ENCODE measurements at regions not wholly inside any gene's neighbourhood (a gene's known extent, or its start where the extent isn't known, plus 50 kb on each side); places are given as distances from the start of the nearest gene placed in this dataset.

DNA sequence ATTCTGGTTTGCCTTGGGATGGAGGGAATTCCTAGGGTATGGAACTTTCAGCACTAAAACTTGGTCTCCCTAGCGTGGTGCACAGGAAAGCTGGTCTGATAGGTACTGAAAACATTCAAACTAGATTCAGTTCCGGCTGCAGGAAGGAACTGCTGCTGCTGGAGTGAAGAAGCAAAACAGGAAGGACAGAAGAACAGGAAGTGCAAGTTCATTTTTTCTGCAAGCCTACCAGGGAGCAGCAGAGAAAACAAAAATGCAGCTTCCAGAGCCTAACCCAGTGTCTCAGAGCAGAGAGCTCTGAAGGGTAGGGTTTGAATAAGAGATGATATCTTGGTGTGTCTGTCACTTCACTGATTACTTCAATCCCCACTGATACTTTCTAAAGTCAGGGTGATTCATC lies 165.2 kb downstream of the VRK1 start:
- Histone ChIP-seq H3K27me3 (ENCODE audit: insufficient read depth, low read length) (no peaks in the 10 kb centered on the region), H3K4me3 (ENCODE audit: low read length) (no peak overlapping the region), H3K9me3 (ENCODE audit: low read depth, low read length) (no peaks in the 10 kb centered on the region), H3K4me1 (ENCODE audit: insufficient read depth, low read length) (peaks cover 39% of the 10 kb centered on the region)

DNA sequence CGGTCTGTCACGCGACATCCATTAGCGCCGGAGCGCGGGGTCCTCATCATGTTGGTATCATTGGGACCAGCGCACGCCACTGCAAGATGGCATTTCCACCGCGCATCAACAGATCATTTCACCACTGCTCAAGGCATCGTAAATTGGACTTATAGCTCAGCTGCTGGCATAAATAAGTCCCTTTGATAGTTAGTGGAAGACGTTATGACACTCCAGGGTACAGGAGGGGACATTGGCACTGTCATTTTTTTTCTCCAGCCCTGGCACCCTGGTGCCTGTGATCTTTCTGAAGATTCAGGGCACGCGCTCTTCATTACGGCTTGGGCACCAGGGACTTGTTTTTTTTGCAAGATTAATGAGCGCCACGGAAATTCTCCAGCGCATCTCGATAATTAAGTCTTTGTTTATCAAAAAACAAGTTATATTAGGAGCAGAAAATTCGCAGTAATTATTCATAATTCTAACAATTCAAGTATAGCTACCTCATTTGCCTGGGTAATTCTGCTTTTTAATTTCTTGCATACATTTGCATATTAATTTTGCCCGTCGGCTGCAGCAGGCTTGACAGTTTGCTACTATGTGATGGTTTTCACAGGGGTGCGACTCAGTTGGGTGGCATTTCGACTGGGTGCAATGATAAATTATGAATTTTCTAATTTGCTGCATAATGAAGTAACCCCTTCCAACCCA lies 167.7 kb downstream of the VRK1 start:
- Histone ChIP-seq H3K9me3 (ENCODE audit: low read depth, low read length) (peaks cover 5% of the 10 kb centered on the region), H3K4me1 (ENCODE audit: insufficient read depth, low read length) (peaks cover 39% of the 10 kb centered on the region), H3K4me3 (ENCODE audit: low read length) (no peak overlapping the region), H3K27me3 (ENCODE audit: insufficient read depth, low read length) (no peaks in the 10 kb centered on the region)

DNA sequence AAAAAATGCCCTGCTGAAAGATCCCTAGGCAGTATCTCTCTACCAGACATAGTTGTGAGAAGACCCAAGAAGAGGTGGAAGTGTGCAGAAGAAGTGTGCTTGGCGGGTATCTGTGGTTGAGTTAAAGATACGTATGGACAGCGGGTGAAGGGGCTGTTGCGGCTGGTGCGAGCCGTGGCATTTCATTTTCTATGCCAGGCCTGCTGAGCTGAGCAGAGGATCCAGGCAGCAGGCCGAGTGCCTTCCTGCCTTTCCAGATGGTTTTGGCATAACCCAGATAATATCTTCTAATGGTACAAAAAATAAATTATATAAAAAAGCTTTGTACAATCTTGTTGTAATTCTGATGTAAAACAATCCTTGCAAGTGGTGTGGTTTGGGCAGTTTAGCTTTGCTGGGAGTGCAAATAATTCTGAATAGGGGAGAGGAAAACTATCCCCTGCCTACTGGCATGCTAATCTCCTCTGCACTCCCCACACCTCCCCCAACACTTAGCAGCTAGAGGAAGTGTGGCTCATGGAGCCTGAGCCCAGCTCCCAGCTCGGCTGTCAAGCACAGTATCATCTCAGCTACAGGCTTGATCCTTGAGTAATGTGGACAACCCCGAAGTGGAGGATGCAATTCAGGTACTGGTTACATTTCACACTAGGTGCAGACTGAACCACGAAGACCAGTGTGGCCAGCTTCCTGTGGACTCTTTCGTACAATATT lies 168.9 kb downstream of the VRK1 start:
- no peaks in the 10 kb centered on the region for H3K27me3 ChIP-seq (ENCODE audit: insufficient read depth, low read length)
- peaks cover 5% of the 10 kb centered on the region for H3K9me3 ChIP-seq (ENCODE audit: low read depth, low read length)
- H3K4me3 ChIP-seq (ENCODE audit: low read length) = no peak overlapping the region
- peaks cover 32% of the 10 kb centered on the region for H3K4me1 ChIP-seq (ENCODE audit: insufficient read depth, low read length)

DNA sequence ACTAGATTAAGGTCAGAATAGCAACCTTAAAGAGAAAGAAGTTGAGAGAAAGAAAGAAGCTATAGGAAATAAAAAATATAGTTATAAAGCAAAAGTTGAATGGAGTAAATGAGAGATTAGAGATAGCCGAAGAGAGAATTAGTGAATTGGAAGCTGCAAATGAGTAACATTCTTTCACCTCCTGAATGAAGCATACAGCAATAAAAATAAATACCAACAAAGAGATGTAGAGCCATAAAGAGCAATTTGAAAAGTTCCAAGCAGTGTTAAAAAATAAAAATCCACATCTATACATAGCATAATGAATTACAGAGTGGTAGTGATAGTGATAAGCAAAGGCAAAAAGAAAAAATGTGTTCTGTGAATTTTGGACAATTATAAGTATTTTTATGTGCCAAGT lies 177.9 kb downstream of the VRK1 start:
- Histone ChIP-seq H3K9me3 (ENCODE audit: low read depth, low read length) (peaks cover 8% of the 10 kb centered on the region), H3K4me1 (ENCODE audit: insufficient read depth, low read length) (no peaks in the 10 kb centered on the region), H3K27me3 (ENCODE audit: insufficient read depth, low read length) (peaks cover 9% of the 10 kb centered on the region), H3K4me3 (ENCODE audit: low read length) (no peak overlapping the region)

- Histone ChIP-seq H3K27me3 (ENCODE audit: insufficient read depth, low read length) (peaks cover 9% of the 10 kb centered on the region), H3K4me3 (ENCODE audit: low read length) (no peak overlapping the region), H3K9me3 (ENCODE audit: low read depth, low read length) (peaks cover 8% of the 10 kb centered on the region), H3K4me1 (ENCODE audit: insufficient read depth, low read length) (no peaks in the 10 kb centered on the region)
Measured at GRCh38 chr14:96978525-96979272, 181.5 kb downstream of the VRK1 start.

DNA sequence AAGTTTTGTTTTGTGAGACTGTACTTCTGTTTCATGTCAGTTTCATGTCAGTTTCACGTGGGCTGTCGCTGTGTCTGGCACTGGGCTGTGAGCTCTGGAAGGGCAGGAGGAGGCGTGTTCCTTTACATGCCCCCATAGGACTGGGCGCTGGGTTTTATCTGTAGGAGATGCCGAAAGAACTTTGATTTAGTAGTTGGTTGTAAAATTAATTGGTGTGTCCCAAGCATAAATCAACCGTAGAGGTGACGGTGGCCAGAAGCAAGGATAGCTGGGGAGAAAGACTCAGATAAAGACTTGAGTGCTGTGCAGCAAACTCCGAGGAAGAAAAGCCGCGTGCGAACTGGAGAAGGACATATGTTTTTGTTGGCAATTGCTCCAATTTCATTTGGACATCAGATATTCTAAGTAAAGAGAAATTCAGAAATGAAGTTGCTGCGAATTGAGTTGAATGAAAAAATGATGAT lies 182.5 kb downstream of the VRK1 start:
- Histone ChIP-seq H3K27me3 (ENCODE audit: insufficient read depth, low read length) (peaks cover 9% of the 10 kb centered on the region), H3K4me3 (ENCODE audit: low read length) (no peak overlapping the region), H3K4me1 (ENCODE audit: insufficient read depth, low read length) (no peaks in the 10 kb centered on the region), H3K9me3 (ENCODE audit: low read depth, low read length) (peaks cover 8% of the 10 kb centered on the region)

DNA sequence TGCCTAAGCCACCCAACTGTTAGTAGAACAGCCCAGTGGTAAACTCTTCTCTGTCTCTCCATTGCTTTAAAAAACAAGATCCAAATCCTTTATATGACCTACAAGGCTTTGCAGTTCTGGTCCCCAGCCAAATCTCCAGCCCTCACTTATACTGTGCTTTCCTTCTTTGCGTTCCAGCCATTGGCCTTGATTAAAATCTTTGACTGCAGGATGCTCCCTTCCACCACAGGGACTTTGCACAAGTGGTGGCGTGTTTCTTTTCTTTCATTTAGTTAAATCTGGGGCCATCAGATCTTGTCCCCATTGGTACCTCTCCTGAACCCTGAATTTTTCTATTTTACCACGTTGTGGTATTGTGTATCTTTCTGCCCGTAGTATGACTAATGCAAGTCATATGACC lies 183.7 kb downstream of the VRK1 start:
- no peak overlapping the region for H3K4me3 ChIP-seq (ENCODE audit: low read length)
- no peaks in the 10 kb centered on the region for H3K9me3 ChIP-seq (ENCODE audit: low read depth, low read length)
- peaks cover 9% of the 10 kb centered on the region for H3K27me3 ChIP-seq (ENCODE audit: insufficient read depth, low read length)
- no peaks in the 10 kb centered on the region for H3K4me1 ChIP-seq (ENCODE audit: insufficient read depth, low read length)

GRCh38 chr14:96986256-96987085 lies 189.3 kb downstream of the VRK1 start:
- no peak overlapping the region for H3K4me3 ChIP-seq (ENCODE audit: low read length)

GRCh38 chr14:96987086-96987474 lies 189.9 kb downstream of the VRK1 start:
- Histone ChIP-seq H3K27me3 (ENCODE audit: insufficient read depth, low read length) (no peaks in the 10 kb centered on the region), H3K4me3 (ENCODE audit: low read length) (no peak overlapping the region), H3K9me3 (ENCODE audit: low read depth, low read length) (no peaks in the 10 kb centered on the region), H3K4me1 (ENCODE audit: insufficient read depth, low read length) (peaks cover 13% of the 10 kb centered on the region)

More at GRCh38 chr14:96986256-96987085, 189.3 kb downstream of the VRK1 start:
- Histone ChIP-seq H3K4me1 (ENCODE audit: insufficient read depth, low read length) (peaks cover 13% of the 10 kb centered on the region), H3K27me3 (ENCODE audit: insufficient read depth, low read length) (no peaks in the 10 kb centered on the region), H3K9me3 (ENCODE audit: low read depth, low read length) (no peaks in the 10 kb centered on the region)

DNA sequence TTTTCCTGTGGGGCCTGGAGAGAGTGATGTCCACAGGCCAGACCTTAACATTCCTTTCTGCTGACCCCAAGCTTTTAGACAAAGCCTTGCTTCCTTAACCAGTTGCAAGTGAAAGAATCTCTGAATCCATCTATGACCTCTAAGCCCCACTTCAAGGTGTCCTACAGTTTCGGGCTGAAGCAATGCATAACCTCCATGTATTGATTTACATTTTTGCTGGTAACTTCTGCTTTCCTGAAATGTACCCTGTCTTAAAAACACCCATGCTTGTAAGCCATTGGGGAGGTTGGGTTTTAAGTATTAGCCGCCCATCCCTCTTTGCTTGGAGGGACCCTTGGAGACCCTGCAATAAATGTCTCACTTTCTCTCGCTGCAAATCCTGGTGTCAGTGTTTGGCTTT lies 190.6 kb downstream of the VRK1 start:
- Histone ChIP-seq H3K4me3 (ENCODE audit: low read length) (no peak overlapping the region), H3K9me3 (ENCODE audit: low read depth, low read length) (no peaks in the 10 kb centered on the region), H3K4me1 (ENCODE audit: insufficient read depth, low read length) (peaks cover 13% of the 10 kb centered on the region), H3K27me3 (ENCODE audit: insufficient read depth, low read length) (no peaks in the 10 kb centered on the region)

DNA sequence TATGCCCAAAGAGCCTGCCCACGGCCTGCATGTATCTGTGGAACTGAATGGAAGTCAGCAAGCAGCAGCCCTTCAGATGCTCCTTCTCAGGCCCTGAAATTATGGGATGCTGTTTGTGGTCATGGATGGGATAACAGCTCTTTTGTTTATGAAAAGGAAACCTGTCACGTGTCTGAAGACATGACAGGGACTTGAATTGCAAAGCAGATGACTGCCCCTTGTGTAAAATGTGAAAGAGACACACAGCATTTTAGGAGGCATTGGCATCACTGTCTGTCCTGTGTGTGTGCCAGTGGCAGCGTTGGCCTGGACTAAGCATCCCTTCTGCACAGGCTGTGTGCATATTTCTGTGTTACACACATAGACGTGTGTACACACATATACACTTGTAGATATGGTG lies 192.1 kb downstream of the VRK1 start:
- Histone ChIP-seq H3K9me3 (ENCODE audit: low read depth, low read length) (no peaks in the 10 kb centered on the region), H3K27me3 (ENCODE audit: insufficient read depth, low read length) (no peaks in the 10 kb centered on the region), H3K4me3 (ENCODE audit: low read length) (no peak overlapping the region), H3K4me1 (ENCODE audit: insufficient read depth, low read length) (peaks cover 13% of the 10 kb centered on the region)

GRCh38 chr14:96991226-96991625 lies 194.0 kb downstream of the VRK1 start:
- H3K4me3 ChIP-seq (ENCODE audit: low read length) = no peak overlapping the region
- peaks cover 13% of the 10 kb centered on the region for H3K4me1 ChIP-seq (ENCODE audit: insufficient read depth, low read length)
- H3K27me3 ChIP-seq (ENCODE audit: insufficient read depth, low read length) = no peaks in the 10 kb centered on the region
- no peaks in the 10 kb centered on the region for H3K9me3 ChIP-seq (ENCODE audit: low read depth, low read length)

DNA sequence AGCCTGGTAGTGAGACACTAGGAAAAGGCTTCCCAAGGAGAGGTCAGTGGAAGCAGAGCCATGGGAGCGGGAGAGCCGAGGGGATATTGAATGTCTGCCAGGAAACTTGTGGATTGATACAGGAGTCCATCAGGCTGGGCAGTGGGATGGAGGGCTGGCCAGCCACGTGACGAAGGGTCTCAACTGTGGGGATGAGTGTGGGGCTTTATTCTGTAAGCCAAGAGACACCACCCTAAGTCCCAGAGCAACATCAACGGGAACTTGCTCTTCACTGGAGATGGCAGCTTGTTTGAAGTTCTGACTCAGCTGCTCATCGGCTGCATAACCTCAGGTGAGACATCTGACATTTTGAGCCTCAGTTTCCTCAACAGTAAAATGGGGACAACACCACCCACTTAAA lies 197.8 kb downstream of the VRK1 start:
- no peaks in the 10 kb centered on the region for H3K4me1 ChIP-seq (ENCODE audit: insufficient read depth, low read length)
- H3K27me3 ChIP-seq (ENCODE audit: insufficient read depth, low read length) = no peaks in the 10 kb centered on the region
- no peak overlapping the region for H3K4me3 ChIP-seq (ENCODE audit: low read length)
- no peaks in the 10 kb centered on the region for H3K9me3 ChIP-seq (ENCODE audit: low read depth, low read length)

- Histone ChIP-seq H3K4me3 (ENCODE audit: low read length) (no peak overlapping the region), H3K9me3 (ENCODE audit: low read depth, low read length) (no peaks in the 10 kb centered on the region), H3K27me3 (ENCODE audit: insufficient read depth, low read length) (no peaks in the 10 kb centered on the region), H3K4me1 (ENCODE audit: insufficient read depth, low read length) (no peaks in the 10 kb centered on the region)
Measured at GRCh38 chr14:96997269-96997668, 200.1 kb downstream of the VRK1 start.

- no peaks in the 10 kb centered on the region for H3K27me3 ChIP-seq (ENCODE audit: insufficient read depth, low read length)
- H3K4me1 ChIP-seq (ENCODE audit: insufficient read depth, low read length) = no peaks in the 10 kb centered on the region
- H3K4me3 ChIP-seq (ENCODE audit: low read length) = no peak overlapping the region
- H3K9me3 ChIP-seq (ENCODE audit: low read depth, low read length) = no peaks in the 10 kb centered on the region
Measured at GRCh38 chr14:96997996-96998395, 200.8 kb downstream of the VRK1 start.
